PC-3 (cell line): ENCODE measurements at regions not wholly inside any gene's neighbourhood (a gene's known extent, or its start where the extent isn't known, plus 50 kb on each side); places are given as distances from the start of the nearest gene placed in this dataset.

Experiments
- ATAC-seq: fragments of 200-7000 bp; cut with Tn5 transposase; 2 replicates; pipeline ENCODE4 v1.9.1; 2020; ENCODE audit warnings: mild to moderate bottlenecking, moderate library complexity
- BruUV-seq: library from RNA; stranded (reverse); fragments of 400-500 nt; replicated peaks from 2 replicates; lab custom pipeline; 2021; lab: Mats Ljungman, UMichigan
- CTCF ChIA-PET: fragments of 300-600 bp; sonication (Branson Sonifier 250); formaldehyde crosslinking; loops from one replicate; lab custom pipeline; 2022; ENCODE audit warnings: antibody characterized with exemption; lab: Charles Lee
- POLR2A ChIA-PET: fragments of 300-600 bp; sonication (Branson Sonifier 250); formaldehyde crosslinking; loops from one replicate; lab custom pipeline; 2022; ENCODE audit warnings: antibody characterized with exemption; ENCODE audit not compliant: unreplicated experiment; lab: Charles Lee
- DNase-seq: peaks from one replicate; pipeline ENCODE4 v3.0.0-alpha.2; 2015
- H2AFZ ChIP-seq: fragments of 300-600 bp; sonication (generic); 2 replicates; pipeline ENCODE4 v1.6.0; 2016; ENCODE audit warnings: antibody characterized with exemption, low read length
- H3F3A ChIP-seq: fragments of 300-600 bp; sonication (generic); one replicate; pipeline ENCODE4 v1.6.0; 2017; ENCODE audit warnings: antibody characterized with exemption, low read length, control low read depth, mild to moderate bottlenecking; ENCODE audit not compliant: unreplicated experiment
- H3K27ac ChIP-seq: fragments of 300-600 bp; sonication (generic); 2 replicates; pipeline ENCODE4 v1.5.1; 2016; ENCODE audit warnings: mild to moderate bottlenecking, low read length
- H3K27me3 ChIP-seq: fragments of 300-600 bp; sonication (generic); 2 replicates; pipeline ENCODE4 v1.6.1; 2016; ENCODE audit warnings: low read length, mixed read lengths
- H3K36me3 ChIP-seq: fragments of 300-600 bp; sonication (generic); 2 replicates; pipeline ENCODE4 v1.6.1; 2016; ENCODE audit warnings: low read depth, mixed run types, low read length, mixed read lengths
- H3K4me1 ChIP-seq: fragments of 300-600 bp; sonication (generic); 2 replicates; pipeline ENCODE4 v1.5.1; 2016; ENCODE audit warnings: low read length; ENCODE audit not compliant: insufficient read depth
- H3K4me2 ChIP-seq: fragments of 300-600 bp; sonication (generic); 2 replicates; pipeline ENCODE4 v1.6.0; 2016; ENCODE audit warnings: low read length
- H3K4me3 ChIP-seq: fragments of 300-600 bp; sonication (generic); 2 replicates; pipeline ENCODE4 v1.5.1; 2016; ENCODE audit warnings: mild to moderate bottlenecking, low read length, mixed read lengths
- H3K79me2 ChIP-seq: fragments of 300-600 bp; sonication (generic); 2 replicates; pipeline ENCODE4 v1.6.1; 2017; ENCODE audit warnings: low read length, mixed read lengths
- H3K9ac ChIP-seq: fragments of 300-600 bp; sonication (generic); 2 replicates; pipeline ENCODE4 v1.6.0; 2016; ENCODE audit warnings: mild to moderate bottlenecking, low read length
- H3K9me2 ChIP-seq: fragments of 300-600 bp; sonication (generic); replicated peaks from 2 replicates; pipeline ENCODE4 v1.6.1; 2016; ENCODE audit warnings: mixed run types, low read length, mixed read lengths
- H3K9me3 ChIP-seq: fragments of 300-600 bp; sonication (generic); 2 replicates; pipeline ENCODE4 v1.6.1; 2016; ENCODE audit warnings: low read length, mixed read lengths
- H4K20me1 ChIP-seq: fragments of 300-600 bp; sonication (generic); 2 replicates; pipeline ENCODE4 v1.6.1; 2016; ENCODE audit warnings: low read length, mixed read lengths
- EZH2 ChIP-seq: fragments of 300-600 bp; sonication (generic); IDR thresholded peaks from one replicate; pipeline ENCODE4 v1.6.1; 2017; ENCODE audit warnings: antibody characterized with exemption, mild to moderate bottlenecking, low read length; ENCODE audit not compliant: unreplicated experiment
- EZH2phosphoT487 ChIP-seq: fragments of 300-600 bp; sonication (generic); IDR thresholded peaks from 2 replicates; pipeline ENCODE4 v1.6.1; 2018; ENCODE audit warnings: mild to moderate bottlenecking, antibody characterized with exemption, low read length, borderline replicate concordance
- intact Hi-C: fragments of 100-400 bp; cut with micrococcal nuclease; formaldehyde crosslinking; loops from 2 replicates; pipeline ENCODE4 v1.9.0; 2023
- TF ChIP-seq, protein P1 (sequence below): fragments of 300-600 bp; sonication (generic); conservative IDR thresholded peaks from 2 replicates; pipeline ENCODE4 v1.5.1; 2017; ENCODE audit warnings: antibody characterized with exemption, low read depth, mild to moderate bottlenecking, low read length

GRCh38 chr20:53749499-53749898, 155.9 kb upstream of the ZNF217 start:
- Histone ChIP-seq H3K27ac (peak overlapping the region; percentile 47), H2AFZ (no peak overlapping the region), H3F3A (peaks cover 18% of the 10 kb centered on the region), H3K4me3 (no peak overlapping the region), H3K9ac (no peak overlapping the region), H3K79me2 (no peaks in the 10 kb centered on the region), H3K9me3 (no peaks in the 10 kb centered on the region), H3K4me2 (peak overlapping the region; percentile 36), H3K9me2 (no peaks in the 10 kb centered on the region), H3K27me3 (no peaks in the 10 kb centered on the region), H4K20me1 (no peaks in the 10 kb centered on the region), H3K4me1 (peaks cover 62% of the 10 kb centered on the region), H3K36me3 (no peaks in the 10 kb centered on the region)
- DNase-seq = no peak
- no TSS peak for BruUV-seq
- TF ChIP-seq EZH2 (no peak), EZH2phosphoT487 (no peak)
- TF ChIP-seq, protein P1, sequence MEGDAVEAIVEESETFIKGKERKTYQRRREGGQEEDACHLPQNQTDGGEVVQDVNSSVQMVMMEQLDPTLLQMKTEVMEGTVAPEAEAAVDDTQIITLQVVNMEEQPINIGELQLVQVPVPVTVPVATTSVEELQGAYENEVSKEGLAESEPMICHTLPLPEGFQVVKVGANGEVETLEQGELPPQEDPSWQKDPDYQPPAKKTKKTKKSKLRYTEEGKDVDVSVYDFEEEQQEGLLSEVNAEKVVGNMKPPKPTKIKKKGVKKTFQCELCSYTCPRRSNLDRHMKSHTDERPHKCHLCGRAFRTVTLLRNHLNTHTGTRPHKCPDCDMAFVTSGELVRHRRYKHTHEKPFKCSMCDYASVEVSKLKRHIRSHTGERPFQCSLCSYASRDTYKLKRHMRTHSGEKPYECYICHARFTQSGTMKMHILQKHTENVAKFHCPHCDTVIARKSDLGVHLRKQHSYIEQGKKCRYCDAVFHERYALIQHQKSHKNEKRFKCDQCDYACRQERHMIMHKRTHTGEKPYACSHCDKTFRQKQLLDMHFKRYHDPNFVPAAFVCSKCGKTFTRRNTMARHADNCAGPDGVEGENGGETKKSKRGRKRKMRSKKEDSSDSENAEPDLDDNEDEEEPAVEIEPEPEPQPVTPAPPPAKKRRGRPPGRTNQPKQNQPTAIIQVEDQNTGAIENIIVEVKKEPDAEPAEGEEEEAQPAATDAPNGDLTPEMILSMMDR = peak; percentile 26; the same call in 1 of the 2 replicates
- ChIA-PET CTCF (interaction anchor here (0.6 kb wide), 2 partner anchors 155 to 170 kb away, joined by 3 to 4 read pairs; no protein-coding TSS in a partner anchor), POLR2A (interaction anchor here (0.7 to 1.9 kb wide), 2 partner anchors 11 to 154 kb away, joined by 3 to 14 read pairs; no protein-coding TSS in a partner anchor)
- intact Hi-C loops = no loop called here
- no peak for ATAC-seq

GRCh38 chr20:53748821-53749421, 155.3 kb upstream of the ZNF217 start:
- no peak for ATAC-seq

More at GRCh38 chr20:53748821-53749421, 155.3 kb upstream of the ZNF217 start:
- Histone ChIP-seq H2AFZ (no peak overlapping the region), H3K27me3 (no peaks in the 10 kb centered on the region), H3K4me1 (peaks cover 56% of the 10 kb centered on the region), H3K9me2 (no peaks in the 10 kb centered on the region), H3K79me2 (no peaks in the 10 kb centered on the region), H3K9ac (no peak overlapping the region), H3K4me3 (no peak overlapping the region), H3K27ac (peak overlapping the region; percentile 47), H3K36me3 (no peaks in the 10 kb centered on the region), H3K9me3 (no peaks in the 10 kb centered on the region), H3F3A (peaks cover 18% of the 10 kb centered on the region), H4K20me1 (no peaks in the 10 kb centered on the region), H3K4me2 (peak overlapping the region; percentile 36)
- TF ChIP-seq, protein P1 = no peak
- TF ChIP-seq EZH2phosphoT487 = no peak
- TF ChIP-seq EZH2 = no peak
- intact Hi-C loops = loop anchor here (1.0 kb wide), 2 partner anchors 9 to 25 kb away; no protein-coding TSS in a partner anchor
- CTCF ChIA-PET = interaction anchor here (0.6 kb wide), 3 partner anchors 154 to 169 kb away, joined by 3 to 13 read pairs (median 4); no protein-coding TSS in a partner anchor
- POLR2A ChIA-PET = interaction anchor here (0.6 to 1.9 kb wide), 4 partner anchors 10 to 154 kb away, joined by 3 to 14 read pairs (median 7); no protein-coding TSS in a partner anchor
- no TSS peak for BruUV-seq
- peak; percentile 58 for DNase-seq
